ENCODE measurements at regions not wholly inside any gene's neighbourhood (a gene's known extent, or its start where the extent isn't known, plus 50 kb on each side); places are given as distances from the start of the nearest gene placed in this dataset.

DNA sequence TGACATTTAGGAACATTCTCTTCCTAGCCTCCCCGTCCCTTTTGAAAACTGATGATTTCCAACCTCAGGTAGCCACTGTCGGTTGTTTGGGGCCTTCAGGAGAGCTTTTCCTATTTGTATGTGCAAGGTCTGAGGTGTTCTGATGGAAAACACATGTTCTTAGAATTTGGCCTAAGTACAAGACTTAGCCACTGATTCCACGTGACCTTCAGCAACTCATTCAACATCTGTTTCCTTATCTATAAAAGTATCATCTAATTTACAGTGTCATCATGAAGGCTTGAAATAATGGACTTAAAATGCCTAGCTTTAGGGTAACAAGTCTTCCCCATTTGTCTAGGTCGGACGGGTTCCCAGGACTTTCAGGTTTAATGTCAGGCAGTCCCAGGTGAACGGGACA, 259.3 kb downstream of the SOX9 start:
- FAIRE-seq, result no peak
- POLR2A ChIA-PET, result no interaction called here

More for the DNA sequence above, 259.3 kb downstream of the SOX9 start:
- Histone ChIP-seq H3K9ac (replicated peaks; ENCODE audit: extremely low read depth, insufficient read depth, low read length) (no peak overlapping the region), H3K9me1 (replicated peaks; ENCODE audit: control insufficient read depth, extremely low read depth, insufficient read depth, low read length) (no peaks in the 10 kb centered on the region), H3K79me2 (ENCODE audit: control insufficient read depth, insufficient read depth, low read length) (no peaks in the 10 kb centered on the region), H3K4me1 (ENCODE audit: control insufficient read depth, extremely low read depth, insufficient read depth, low read length) (no peaks in the 10 kb centered on the region), H4K20me1 (replicated peaks; ENCODE audit: control insufficient read depth, extremely low read depth, insufficient read depth, low read length) (no peaks in the 10 kb centered on the region), H3K36me3 (ENCODE audit: control insufficient read depth in 2 of 2, extremely low read depth in 1 of 2, insufficient read depth in 2 of 2, low read length in 2 of 2) (no peaks in the 10 kb centered on the region), H3K9me3 (replicated peaks; ENCODE audit: control insufficient read depth, insufficient read depth, low read length) (no peaks in the 10 kb centered on the region), H3K4me3 (replicated peaks in 1 of 3; ENCODE audit: insufficient read depth in 1 of 3, low read depth in 1 of 3, low read length in 3 of 3) (no peak overlapping the region), H2AFZ (ENCODE audit: low read depth, low read length) (no peak overlapping the region), H3K27me3 (ENCODE audit: control insufficient read depth in 2 of 2, insufficient read depth in 2 of 2, low read length in 2 of 2) (no peaks in the 10 kb centered on the region), H3K27ac (ENCODE audit: insufficient read depth, low read depth, low read length) (no peak overlapping the region), H3K4me2 (ENCODE audit: insufficient read depth, low read length) (no peak overlapping the region)
- CTCF ChIA-PET, result interaction anchor here (1.1 kb wide), 1 partner anchor 28 kb away, joined by 3 read pairs; no protein-coding TSS in a partner anchor
- TF ChIP-seq POLR2A (IDR thresholded peaks at IDR 0.05; ENCODE audit: low read depth, low read length) (no peak), MYC (IDR thresholded peaks at IDR 0.05; ENCODE audit: low read depth, low read length) (no peak), GATA2 (IDR thresholded peaks at IDR 0.05; ENCODE audit: insufficient read depth, insufficient read length, low read depth, low read length) (no peak), FOS (IDR thresholded peaks at IDR 0.05; ENCODE audit: borderline replicate concordance, insufficient read depth, low read length) (no peak), EZH2 (IDR thresholded peaks at IDR 0.05; ENCODE audit: borderline replicate concordance, low read depth, low read length, severe bottlenecking) (no peak), POLR2AphosphoS5 (IDR thresholded peaks at IDR 0.05; ENCODE audit: insufficient read depth, low read depth, low read length) (no peak)
- TF ChIP-seq, protein P1, sequence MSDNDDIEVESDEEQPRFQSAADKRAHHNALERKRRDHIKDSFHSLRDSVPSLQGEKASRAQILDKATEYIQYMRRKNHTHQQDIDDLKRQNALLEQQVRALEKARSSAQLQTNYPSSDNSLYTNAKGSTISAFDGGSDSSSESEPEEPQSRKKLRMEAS (IDR thresholded peaks at IDR 0.05; ENCODE audit: insufficient read depth, insufficient read length), result no peak
- TF ChIP-seq, protein P2, sequence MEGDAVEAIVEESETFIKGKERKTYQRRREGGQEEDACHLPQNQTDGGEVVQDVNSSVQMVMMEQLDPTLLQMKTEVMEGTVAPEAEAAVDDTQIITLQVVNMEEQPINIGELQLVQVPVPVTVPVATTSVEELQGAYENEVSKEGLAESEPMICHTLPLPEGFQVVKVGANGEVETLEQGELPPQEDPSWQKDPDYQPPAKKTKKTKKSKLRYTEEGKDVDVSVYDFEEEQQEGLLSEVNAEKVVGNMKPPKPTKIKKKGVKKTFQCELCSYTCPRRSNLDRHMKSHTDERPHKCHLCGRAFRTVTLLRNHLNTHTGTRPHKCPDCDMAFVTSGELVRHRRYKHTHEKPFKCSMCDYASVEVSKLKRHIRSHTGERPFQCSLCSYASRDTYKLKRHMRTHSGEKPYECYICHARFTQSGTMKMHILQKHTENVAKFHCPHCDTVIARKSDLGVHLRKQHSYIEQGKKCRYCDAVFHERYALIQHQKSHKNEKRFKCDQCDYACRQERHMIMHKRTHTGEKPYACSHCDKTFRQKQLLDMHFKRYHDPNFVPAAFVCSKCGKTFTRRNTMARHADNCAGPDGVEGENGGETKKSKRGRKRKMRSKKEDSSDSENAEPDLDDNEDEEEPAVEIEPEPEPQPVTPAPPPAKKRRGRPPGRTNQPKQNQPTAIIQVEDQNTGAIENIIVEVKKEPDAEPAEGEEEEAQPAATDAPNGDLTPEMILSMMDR (IDR thresholded peaks at IDR 0.05; ENCODE audit: extremely low read depth in 1 of 2, insufficient read depth in 1 of 2, low read depth in 1 of 2, low read length in 2 of 2), result no peak
- no peak for DNase-seq (ENCODE audit: low read depth, low spot score)
- no TSS peak for BruUV-seq (replicated peaks)
- intact Hi-C loops (cut with micrococcal nuclease), result no loop called here
- dilution Hi-C loops (cut with MboI; ENCODE audit: extremely low pct_ligation_motif_present, low sequenced_read_pairs), result no loop called here
